IMR-90 (cell line): ENCODE measurements at regions not wholly inside any gene's neighbourhood (a gene's known extent, or its start where the extent isn't known, plus 50 kb on each side); places are given as distances from the start of the nearest gene placed in this dataset.

Experiments used
- ATAC-seq: fragments of 200-7000 bp; cut with Tn5 transposase; 2 replicates; pipeline ENCODE4 v1.9.1; 2020; ENCODE audit warnings: low read depth, mild to moderate bottlenecking, moderate library complexity
- BruUV-seq: library from RNA; stranded (reverse); fragments of 400-500 nt; replicated peaks from 2 replicates; lab custom pipeline; 2021; lab: Mats Ljungman, UMichigan
- CTCF ChIA-PET: fragments of 300-600 bp; formaldehyde crosslinking; extraction: SDS; loops from one replicate; lab custom pipeline; 2021; ENCODE audit warnings: antibody characterized with exemption; lab: Yijun Ruan, JAX
- POLR2A ChIA-PET: fragments of 300-600 bp; sonication (Branson Sonifier 250); formaldehyde crosslinking; loops from one replicate; lab custom pipeline; 2022; ENCODE audit warnings: antibody characterized with exemption; ENCODE audit not compliant: unreplicated experiment; lab: Charles Lee
- DNase-seq: peaks from one replicate; pipeline ENCODE4 v3.0.0; 2013
- H2AFZ ChIP-seq: replicated peaks from 2 replicates; pipeline ENCODE3; 2013; ENCODE audit warnings: low read length, mild to moderate bottlenecking; ENCODE audit not compliant: poor library complexity
- H2AK5ac ChIP-seq: 2 replicates; pipeline ENCODE4 v1.6.1; 2013; ENCODE audit warnings: low read depth, low read length, inconsistent platforms
- H2AK9ac ChIP-seq: replicated peaks from 2 replicates; pipeline ENCODE3; 2013; ENCODE audit warnings: mild to moderate bottlenecking, low read depth, low read length, moderate library complexity; ENCODE audit not compliant: poor library complexity
- H2BK120ac ChIP-seq: 2 replicates; pipeline ENCODE4 v1.6.1; 2013; ENCODE audit warnings: low read depth, low read length, inconsistent platforms
- H2BK15ac ChIP-seq: 3 replicates; pipeline ENCODE4 v1.6.1; 2013; ENCODE audit warnings: low read depth, low read length, inconsistent platforms
- H2BK20ac ChIP-seq: 2 replicates; pipeline ENCODE4 v1.6.1; 2013; ENCODE audit warnings: low read depth, mild to moderate bottlenecking, inconsistent platforms, low read length, moderate library complexity
- H2BK5ac ChIP-seq: 2 replicates; pipeline ENCODE4 v1.6.1; 2013; ENCODE audit warnings: mild to moderate bottlenecking, low read depth, low read length, inconsistent platforms; ENCODE audit not compliant: poor library complexity, severe bottlenecking
- H3K14ac ChIP-seq: replicated peaks from 2 replicates; pipeline ENCODE4 v1.6.1; 2013; ENCODE audit warnings: low read depth, low read length, inconsistent platforms
- H3K18ac ChIP-seq: 2 replicates; pipeline ENCODE4 v1.6.1; 2013; ENCODE audit warnings: low read depth, low read length, control low read depth
- H3K23ac ChIP-seq: 2 replicates; pipeline ENCODE4 v1.6.1; 2013; ENCODE audit warnings: low read depth, low read length, inconsistent platforms
- H3K27ac ChIP-seq: 2 replicates; pipeline ENCODE4 v1.5.1; 2013; ENCODE audit warnings: mild to moderate bottlenecking, control low read depth, low read length; ENCODE audit not compliant: insufficient read depth
- H3K27me3 ChIP-seq: 2 replicates; pipeline ENCODE4 v1.6.1; 2013; ENCODE audit warnings: low read length; ENCODE audit not compliant: control insufficient read depth, insufficient read depth
- H3K36me3 ChIP-seq: 2 replicates; pipeline ENCODE4 v1.6.1; 2013; ENCODE audit warnings: low read length, mixed read lengths; ENCODE audit not compliant: control insufficient read depth, insufficient read depth
- H3K4ac ChIP-seq: 2 replicates; pipeline ENCODE4 v1.6.1; 2013; ENCODE audit warnings: low read depth, low read length, inconsistent platforms
- H3K4me1 ChIP-seq: 2 replicates; pipeline ENCODE4 v1.6.1; 2013; ENCODE audit warnings: low read length, mixed read lengths; ENCODE audit not compliant: control insufficient read depth, insufficient read depth
- H3K4me2 ChIP-seq: 2 replicates; pipeline ENCODE4 v1.6.1; 2013; ENCODE audit warnings: low read depth, mild to moderate bottlenecking, control low read depth, low read length, moderate library complexity
- H3K4me3 ChIP-seq: 2 replicates; pipeline ENCODE4 v1.5.1; 2013; ENCODE audit warnings: low read depth, mild to moderate bottlenecking, control low read depth, low read length, moderate library complexity; ENCODE audit not compliant: insufficient read depth
- H3K56ac ChIP-seq: 2 replicates; pipeline ENCODE4 v1.6.1; 2013; ENCODE audit warnings: low read length, inconsistent platforms; ENCODE audit not compliant: insufficient read depth; ENCODE audit errors: extremely low read depth
- H3K79me1 ChIP-seq, 2 experiments: 2 replicates each; pipeline ENCODE4 v1.6.1; 2013; ENCODE audit warnings: low read length in 2 of 2, inconsistent platforms in 1 of 2, low read depth in 1 of 2
- H3K9ac ChIP-seq: 2 replicates; pipeline ENCODE4 v1.6.1; 2013; ENCODE audit warnings: low read depth, low read length, control low read depth
- H3K9me1 ChIP-seq: 2 replicates; pipeline ENCODE4 v1.6.1; 2013; ENCODE audit warnings: low read length, inconsistent platforms; ENCODE audit not compliant: insufficient read depth
- H3K9me3 ChIP-seq: 2 replicates; pipeline ENCODE4 v1.6.1; 2013; ENCODE audit warnings: low read length; ENCODE audit not compliant: control insufficient read depth, insufficient read depth
- H4K20me1 ChIP-seq: 2 replicates; pipeline ENCODE4 v1.6.1; 2013; ENCODE audit warnings: low read length, inconsistent platforms; ENCODE audit not compliant: insufficient read depth
- H4K5ac ChIP-seq: 2 replicates; pipeline ENCODE4 v1.6.1; 2013; ENCODE audit warnings: mild to moderate bottlenecking, low read depth, low read length, control low read depth
- H4K8ac ChIP-seq, 2 experiments: 2 replicates each; pipeline ENCODE4 v1.6.1; 2013; ENCODE audit warnings: low read depth in 2 of 2, low read length in 2 of 2, control low read depth in 1 of 2, inconsistent platforms in 1 of 2
- H4K91ac ChIP-seq: 2 replicates; pipeline ENCODE4 v1.6.1; 2013; ENCODE audit warnings: low read depth, low read length, inconsistent platforms; ENCODE audit not compliant: insufficient read depth
- BHLHE40 ChIP-seq: fragments of 150-350 bp; IDR thresholded peaks from 2 replicates; pipeline ENCODE4 v1.6.1; 2016; ENCODE audit warnings: mild to moderate bottlenecking, low read depth, low read length
- CEBPB ChIP-seq: IDR thresholded peaks from 2 replicates; pipeline ENCODE4 v1.6.1; 2012; ENCODE audit warnings: low read depth, low read length, improper control_type of control experiment
- CHD1 ChIP-seq: IDR thresholded peaks from 2 replicates; pipeline ENCODE4 v1.6.1; 2012; ENCODE audit warnings: low read depth, low read length, improper control_type of control experiment
- FOS ChIP-seq: fragments of 150-350 bp; IDR thresholded peaks from 2 replicates; pipeline ENCODE4 v1.6.1; 2016; ENCODE audit warnings: low read depth, low read length
- MXI1 ChIP-seq: IDR thresholded peaks from 2 replicates; pipeline ENCODE4 v1.6.1; 2012; ENCODE audit warnings: low read depth, mild to moderate bottlenecking, low read length, moderate library complexity, borderline replicate concordance
- POLR2A ChIP-seq: IDR thresholded peaks from 2 replicates; pipeline ENCODE4 v1.6.1; 2012; ENCODE audit warnings: mild to moderate bottlenecking, low read depth, low read length
- RAD21 ChIP-seq: IDR thresholded peaks from 2 replicates; pipeline ENCODE4 v1.6.1; 2012; ENCODE audit warnings: low read length, improper control_type of control experiment
- SMC3 ChIP-seq: fragments of 150-350 bp; IDR thresholded peaks from 2 replicates; pipeline ENCODE4 v1.6.1; 2016; ENCODE audit warnings: low read depth, mild to moderate bottlenecking, antibody characterized with exemption, low read length, moderate library complexity
- dilution Hi-C: fragments of 300-500 bp; cut with HindIII; formaldehyde crosslinking; loops from one replicate; pipeline ENCODE4 v1.14.3; 2018; ENCODE audit warnings: low sequenced_read_pairs; ENCODE audit not compliant: unreplicated experiment
- in situ Hi-C: fragments of 300-500 bp; cut with MboI; formaldehyde crosslinking; loops from 3 replicates; pipeline ENCODE4 v1.14.3; 2019; ENCODE audit warnings: low sequenced_read_pairs, inconsistent platforms, mixed read lengths
- intact Hi-C: fragments of 100-400 bp; cut with micrococcal nuclease; formaldehyde crosslinking; loops from 2 replicates; pipeline ENCODE4 v1.10.0; 2022
- TF ChIP-seq, protein P1 (sequence below): fragments of 150-350 bp; IDR thresholded peaks from 2 replicates; pipeline ENCODE4 v1.6.1; 2017; ENCODE audit warnings: mild to moderate bottlenecking, antibody characterized with exemption, low read length, low read depth
- TF ChIP-seq, protein P2 (sequence below): conservative IDR thresholded peaks from 2 replicates; pipeline ENCODE4 v1.5.1; 2012; ENCODE audit warnings: mild to moderate bottlenecking, low read depth, low read length, improper control_type of control experiment

DNA sequence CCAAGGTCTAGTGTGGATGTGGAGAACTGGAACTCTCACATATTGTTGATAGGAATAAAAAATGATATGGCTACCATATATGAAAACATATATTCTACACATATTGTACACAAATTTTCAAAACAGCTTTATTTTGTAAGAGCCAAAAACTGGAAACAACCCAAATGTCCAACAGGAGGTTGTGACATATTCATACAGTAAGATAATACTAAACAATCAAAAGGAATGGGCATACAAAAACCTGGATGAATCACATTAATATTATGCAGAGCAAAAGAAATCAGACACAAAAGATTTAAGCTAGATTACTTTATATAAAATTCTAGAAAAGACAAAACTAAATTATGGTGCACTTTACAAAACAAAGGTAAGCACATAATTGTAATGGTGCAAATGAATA, 223.9 kb downstream of the SIM1 start:
- no peak for DNase-seq
- no TSS peak for BruUV-seq
- intact Hi-C loops (no loop called here), dilution Hi-C loops (no loop called here), in situ Hi-C loops (no loop called here)
- no peak overlapping the region for H2BK20ac ChIP-seq
- H3K79me1 ChIP-seq = no peaks in the 10 kb centered on the region
- no peak overlapping the region for H3K18ac ChIP-seq
- no peak overlapping the region for H3K9ac ChIP-seq
- no peak overlapping the region for H4K5ac ChIP-seq
- no peak overlapping the region for H3K14ac ChIP-seq
- no peak for ATAC-seq
- no peak overlapping the region for H4K91ac ChIP-seq
- H2AK9ac ChIP-seq = no peak overlapping the region
- H3K4me2 ChIP-seq = no peak overlapping the region
- H2AFZ ChIP-seq = no peak overlapping the region
- CTCF ChIA-PET = no interaction called here
- no peaks in the 10 kb centered on the region for H3K27me3 ChIP-seq
- no peak overlapping the region for H3K4ac ChIP-seq
- no peak overlapping the region for H3K56ac ChIP-seq
- no peak overlapping the region for H3K23ac ChIP-seq
- H4K8ac ChIP-seq = no peak overlapping the region
- no peak overlapping the region for H3K4me3 ChIP-seq
- H3K27ac ChIP-seq = no peak overlapping the region
- POLR2A ChIA-PET = no interaction called here
- H3K36me3 ChIP-seq = no peaks in the 10 kb centered on the region
- H2BK120ac ChIP-seq = no peak overlapping the region
- H4K20me1 ChIP-seq = no peaks in the 10 kb centered on the region
- no peak overlapping the region; the same call in 2 of the 3 replicates for H2BK15ac ChIP-seq
- H3K4me1 ChIP-seq = no peaks in the 10 kb centered on the region
- H2BK5ac ChIP-seq = no peak overlapping the region
- 0 out of 2 replicates have a peak overlapping the region, but pooled peaks have one; percentile 13 for H2AK5ac ChIP-seq
- H3K9me3 ChIP-seq = no peaks in the 10 kb centered on the region
- H3K9me1 ChIP-seq = no peaks in the 10 kb centered on the region
- no peak for TF ChIP-seq FOS
- TF ChIP-seq POLR2A = no peak
- TF ChIP-seq SMC3 = no peak
- TF ChIP-seq RAD21 = no peak
- TF ChIP-seq CEBPB = no peak
- TF ChIP-seq CHD1 = no peak
- TF ChIP-seq, protein P1, sequence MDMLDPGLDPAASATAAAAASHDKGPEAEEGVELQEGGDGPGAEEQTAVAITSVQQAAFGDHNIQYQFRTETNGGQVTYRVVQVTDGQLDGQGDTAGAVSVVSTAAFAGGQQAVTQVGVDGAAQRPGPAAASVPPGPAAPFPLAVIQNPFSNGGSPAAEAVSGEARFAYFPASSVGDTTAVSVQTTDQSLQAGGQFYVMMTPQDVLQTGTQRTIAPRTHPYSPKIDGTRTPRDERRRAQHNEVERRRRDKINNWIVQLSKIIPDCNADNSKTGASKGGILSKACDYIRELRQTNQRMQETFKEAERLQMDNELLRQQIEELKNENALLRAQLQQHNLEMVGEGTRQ = no peak
- TF ChIP-seq BHLHE40 = no peak
- TF ChIP-seq MXI1 = no peak
- TF ChIP-seq, protein P2, sequence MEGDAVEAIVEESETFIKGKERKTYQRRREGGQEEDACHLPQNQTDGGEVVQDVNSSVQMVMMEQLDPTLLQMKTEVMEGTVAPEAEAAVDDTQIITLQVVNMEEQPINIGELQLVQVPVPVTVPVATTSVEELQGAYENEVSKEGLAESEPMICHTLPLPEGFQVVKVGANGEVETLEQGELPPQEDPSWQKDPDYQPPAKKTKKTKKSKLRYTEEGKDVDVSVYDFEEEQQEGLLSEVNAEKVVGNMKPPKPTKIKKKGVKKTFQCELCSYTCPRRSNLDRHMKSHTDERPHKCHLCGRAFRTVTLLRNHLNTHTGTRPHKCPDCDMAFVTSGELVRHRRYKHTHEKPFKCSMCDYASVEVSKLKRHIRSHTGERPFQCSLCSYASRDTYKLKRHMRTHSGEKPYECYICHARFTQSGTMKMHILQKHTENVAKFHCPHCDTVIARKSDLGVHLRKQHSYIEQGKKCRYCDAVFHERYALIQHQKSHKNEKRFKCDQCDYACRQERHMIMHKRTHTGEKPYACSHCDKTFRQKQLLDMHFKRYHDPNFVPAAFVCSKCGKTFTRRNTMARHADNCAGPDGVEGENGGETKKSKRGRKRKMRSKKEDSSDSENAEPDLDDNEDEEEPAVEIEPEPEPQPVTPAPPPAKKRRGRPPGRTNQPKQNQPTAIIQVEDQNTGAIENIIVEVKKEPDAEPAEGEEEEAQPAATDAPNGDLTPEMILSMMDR = no peak
